Stimulated activated CD4-positive, alpha-beta T cell treated with anti-CD3 and anti-CD28 coated beads, Interleukin-4, amount 100 ng/mL, for 24 hours (primary cell): ENCODE measurements at regions not wholly inside any gene's neighbourhood (a gene's known extent, or its start where the extent isn't known, plus 50 kb on each side); places are given as distances from the start of the nearest gene placed in this dataset.
"Not testable (repeated sequence)": the region's sequence is repeated elsewhere in the genome, so short reads cannot be mapped to it uniquely, and the experiment has no call there.

Experiments
- DNase-seq: peaks from one replicate; pipeline ENCODE4 v3.0.0-alpha.2; 2020

- no peak for DNase-seq
Observed at GRCh38 chr1:164343189-164343588, 215.8 kb upstream of the PBX1 start.

GRCh38 chr1:164347980-164348379 lies 211.0 kb upstream of the PBX1 start:
- no peak for DNase-seq

GRCh38 chr1:164356511-164356910 lies 202.5 kb upstream of the PBX1 start:
- no peak for DNase-seq

GRCh38 chr1:164360265-164360664 lies 198.7 kb upstream of the PBX1 start:
- no peak for DNase-seq

DNA sequence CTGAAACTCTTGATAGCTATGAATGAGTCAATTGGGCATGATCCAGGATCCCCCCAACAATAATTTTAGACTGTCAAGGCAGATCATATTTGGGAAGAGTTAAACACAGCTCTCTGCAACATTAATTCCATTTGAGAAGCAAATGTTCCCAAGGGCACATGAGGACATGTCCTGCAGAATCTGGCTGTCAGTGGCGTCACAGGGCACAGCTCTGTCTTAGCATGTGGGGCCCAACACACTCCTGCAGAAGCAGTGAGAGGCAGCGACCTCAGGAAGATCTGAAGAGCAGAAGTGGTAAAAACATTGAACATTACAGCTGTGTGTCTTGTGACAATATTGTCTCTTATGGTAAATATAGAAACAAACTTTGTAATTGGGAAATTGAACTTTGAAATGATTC lies 197.1 kb upstream of the PBX1 start:
- no peak for DNase-seq

GRCh38 chr1:164363980-164364379 lies 195.0 kb upstream of the PBX1 start:
- DNase-seq, result no peak

DNA sequence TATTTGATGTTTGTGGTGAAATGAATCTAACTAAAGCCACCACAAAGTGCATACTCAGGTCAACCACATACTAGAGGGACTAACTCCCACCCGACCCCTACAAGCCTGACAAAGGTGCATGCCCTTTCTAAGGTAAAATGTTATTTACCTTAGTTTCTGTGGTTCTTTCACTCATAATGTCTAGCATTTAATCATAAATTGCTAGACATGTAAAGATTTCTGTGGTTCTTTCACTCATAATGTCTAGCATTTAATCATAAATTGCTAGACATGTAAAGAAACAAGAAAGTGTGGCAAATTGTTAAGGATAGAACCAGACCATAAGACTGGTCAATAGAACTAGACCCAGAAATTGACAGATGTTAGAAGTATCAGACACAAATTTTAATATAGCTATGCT lies 193.0 kb upstream of the PBX1 start:
- no peak for DNase-seq

- no peak for DNase-seq
Observed at GRCh38 chr1:164369698-164370365, 189.2 kb upstream of the PBX1 start.

DNA sequence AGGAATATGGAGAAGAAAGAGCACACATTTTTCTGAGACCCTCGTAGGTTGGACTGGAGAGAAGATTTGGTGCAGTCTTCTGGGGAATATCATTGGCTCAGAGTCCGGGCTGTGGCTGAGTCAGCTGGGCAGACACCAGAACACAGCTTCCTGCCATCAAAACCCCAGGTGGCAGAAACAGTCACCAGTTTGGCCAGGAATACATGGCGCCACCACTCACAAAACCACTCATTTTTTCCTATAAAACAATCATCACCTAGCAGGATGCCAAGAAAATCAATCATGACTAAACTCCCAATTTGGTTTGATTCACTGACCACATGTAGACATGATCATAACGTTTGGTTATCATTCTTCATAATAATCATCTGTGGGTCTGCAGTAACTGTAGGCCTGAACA lies 178.1 kb upstream of the PBX1 start:
- DNase-seq, result no peak

DNA sequence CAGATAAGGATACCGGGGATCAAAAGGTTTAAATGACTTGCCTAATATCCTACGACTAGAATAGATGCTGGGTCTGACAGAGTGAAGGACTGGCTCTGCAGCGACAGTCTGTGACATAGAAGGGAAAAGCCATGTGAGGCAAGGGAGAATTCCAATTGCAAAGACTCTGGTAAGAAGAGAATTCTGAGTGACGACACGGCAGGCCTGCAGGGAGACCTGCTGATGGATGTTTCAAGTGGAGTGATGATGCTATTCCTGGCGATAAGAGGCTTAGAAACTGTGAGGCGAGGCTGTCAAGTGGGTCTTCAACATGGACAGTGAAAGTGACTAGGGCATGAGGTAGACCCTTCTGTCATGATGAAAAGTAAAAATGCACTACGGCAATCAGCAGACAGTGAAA lies 176.6 kb upstream of the PBX1 start:
- DNase-seq, result no peak

DNA sequence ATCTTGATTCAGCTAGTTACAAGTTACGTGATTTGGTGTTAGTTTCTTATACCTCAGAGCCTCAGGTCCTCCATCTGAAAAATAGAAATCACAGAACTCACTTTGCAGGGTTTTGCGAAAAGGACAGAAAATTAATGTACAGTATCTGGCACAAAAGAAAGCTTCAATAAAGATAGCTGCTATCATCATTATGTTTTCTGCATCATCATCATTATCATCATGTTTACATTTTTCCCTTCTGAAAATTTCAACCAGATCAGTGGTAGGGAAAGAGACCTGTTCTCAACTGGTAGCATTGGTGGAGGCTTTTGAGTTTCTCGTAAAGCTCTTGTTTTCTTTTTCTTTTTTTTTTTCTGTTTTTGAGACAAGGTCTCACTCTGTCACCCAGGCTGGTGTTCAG lies 174.7 kb upstream of the PBX1 start:
- DNase-seq, result no peak

DNA sequence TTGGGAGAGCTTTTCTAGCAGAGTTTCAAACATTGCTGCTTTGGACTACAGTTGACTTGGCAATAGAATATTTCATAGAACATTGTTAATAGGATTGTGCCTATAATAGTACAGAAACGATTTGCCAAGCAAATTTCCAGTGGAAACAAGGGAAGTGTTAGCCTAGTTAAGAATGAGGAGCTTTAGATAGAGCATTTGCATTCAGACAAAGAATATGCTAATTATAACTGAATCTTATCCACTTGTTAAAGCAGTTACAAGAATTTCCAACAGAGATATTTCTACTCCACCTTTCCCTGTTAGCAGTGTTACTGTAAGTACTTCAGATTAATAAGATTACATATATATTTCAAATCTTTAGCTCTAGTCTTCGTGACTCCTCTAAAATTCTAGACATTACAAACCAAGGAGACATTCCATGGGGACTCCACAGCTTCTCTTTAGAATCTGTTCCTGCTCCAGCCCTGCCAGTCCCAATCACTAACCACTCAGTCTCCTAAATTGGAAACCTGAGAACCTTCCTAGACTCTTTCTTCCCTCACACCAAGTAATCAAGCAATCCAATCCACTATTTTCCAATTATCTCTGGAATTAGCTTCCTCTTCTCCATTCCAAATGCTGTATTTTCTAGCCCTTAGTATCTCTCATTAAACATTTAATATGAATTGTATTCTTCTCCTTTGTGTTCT lies 141.8 kb upstream of the PBX1 start:
- no peak for DNase-seq

DNA sequence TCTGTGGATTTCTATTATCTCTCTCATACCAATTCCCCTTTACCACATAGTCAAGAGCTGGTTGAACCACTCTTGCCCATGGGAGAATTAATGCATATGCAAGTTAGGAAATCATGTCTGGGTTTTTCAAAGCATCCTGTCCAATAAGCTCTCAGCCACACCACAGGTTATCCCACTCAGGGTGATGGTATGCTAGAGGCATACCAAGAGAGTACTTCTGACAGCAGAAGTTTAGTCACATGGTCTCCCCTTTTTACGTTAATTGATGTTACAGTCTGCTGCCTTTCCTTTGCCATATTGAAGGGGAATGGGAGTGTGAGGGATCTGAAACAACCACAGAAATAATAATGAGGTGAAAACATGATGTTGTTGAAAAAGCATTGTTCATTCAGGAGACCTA lies 135.8 kb upstream of the PBX1 start:
- DNase-seq, result no peak

DNA sequence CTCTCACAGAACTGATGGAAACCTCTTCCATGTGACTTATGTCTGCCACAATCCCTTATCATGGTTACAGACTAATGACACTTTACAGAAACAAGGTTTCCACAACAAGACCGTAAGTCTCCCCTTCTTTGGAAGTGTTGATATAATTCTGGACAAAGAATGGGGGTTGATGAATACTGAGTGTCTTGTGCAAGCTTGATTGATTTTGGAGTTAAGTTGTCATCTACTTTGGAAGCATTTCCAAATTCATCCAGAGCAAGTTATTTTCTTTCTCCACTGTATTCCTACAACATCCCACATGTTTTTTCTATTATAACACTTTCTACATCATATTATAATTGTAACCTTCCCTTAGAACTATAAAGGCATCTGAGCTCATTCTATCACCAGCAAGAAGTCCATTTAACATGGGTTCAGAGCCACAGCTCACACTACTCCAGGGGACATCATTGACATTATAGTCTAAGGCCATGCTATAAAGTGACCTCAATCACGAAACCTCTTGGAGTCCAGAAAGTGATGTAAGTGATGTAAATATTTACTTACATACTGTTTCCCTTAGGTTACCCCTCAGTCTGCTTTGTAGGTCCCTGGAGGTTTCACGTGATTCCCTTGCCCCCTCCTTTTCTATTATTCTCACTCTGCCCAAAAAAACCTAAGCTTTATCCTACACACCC lies 125.7 kb upstream of the PBX1 start:
- DNase-seq, result no peak

DNA sequence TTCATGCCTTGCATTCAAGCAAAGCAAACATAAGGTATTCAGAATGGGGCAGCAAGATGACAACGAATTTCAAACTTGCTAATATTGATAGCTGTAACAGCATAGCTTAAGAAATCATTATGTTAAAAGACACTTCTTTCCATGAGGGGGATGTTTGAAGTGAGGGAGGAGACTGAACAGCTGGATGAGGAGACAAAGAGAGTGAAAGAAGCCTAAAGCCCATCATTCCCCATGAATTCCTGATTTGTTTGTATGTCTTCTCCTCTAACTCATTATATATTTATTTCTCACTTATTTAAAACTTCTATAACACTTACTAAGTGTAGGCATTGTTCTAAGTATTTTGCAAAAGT lies 125.2 kb upstream of the PBX1 start:
- DNase-seq, result no peak

- DNase-seq, result no peak
Observed at GRCh38 chr1:164440232-164440631, 118.8 kb upstream of the PBX1 start.

GRCh38 chr1:164443166-164443565 lies 115.8 kb upstream of the PBX1 start:
- no peak for DNase-seq

DNA sequence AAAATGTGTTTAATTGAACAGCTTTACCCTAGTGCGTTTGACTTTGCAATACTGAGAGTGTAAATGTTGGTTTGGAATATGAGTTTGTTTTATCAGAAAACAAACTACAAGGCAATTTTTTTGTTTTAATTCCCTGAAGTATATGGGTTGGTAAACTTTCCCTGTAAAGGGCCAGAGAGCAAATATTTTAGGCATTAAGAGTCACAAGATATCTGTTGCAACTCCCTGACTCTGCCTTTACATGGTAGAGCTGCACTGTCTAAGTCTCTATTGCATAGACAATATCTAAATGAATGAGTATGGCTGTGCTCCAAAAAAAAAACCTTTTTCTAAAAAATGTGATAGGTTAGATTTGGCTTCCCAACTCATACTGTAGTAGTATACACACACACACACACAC lies 115.1 kb upstream of the PBX1 start:
- no peak for DNase-seq

- no peak for DNase-seq
Observed at GRCh38 chr1:164446020-164446419, 113.0 kb upstream of the PBX1 start.

- no peak for DNase-seq
Observed at GRCh38 chr1:164452549-164452948, 106.4 kb upstream of the PBX1 start.

GRCh38 chr1:164456272-164456671 lies 102.7 kb upstream of the PBX1 start:
- no peak for DNase-seq

GRCh38 chr1:164459176-164459575 lies 99.8 kb upstream of the PBX1 start:
- DNase-seq, result not testable (repeated sequence)

GRCh38 chr1:164466001-164466421 lies 93.0 kb upstream of the PBX1 start:
- DNase-seq, result no peak

DNA sequence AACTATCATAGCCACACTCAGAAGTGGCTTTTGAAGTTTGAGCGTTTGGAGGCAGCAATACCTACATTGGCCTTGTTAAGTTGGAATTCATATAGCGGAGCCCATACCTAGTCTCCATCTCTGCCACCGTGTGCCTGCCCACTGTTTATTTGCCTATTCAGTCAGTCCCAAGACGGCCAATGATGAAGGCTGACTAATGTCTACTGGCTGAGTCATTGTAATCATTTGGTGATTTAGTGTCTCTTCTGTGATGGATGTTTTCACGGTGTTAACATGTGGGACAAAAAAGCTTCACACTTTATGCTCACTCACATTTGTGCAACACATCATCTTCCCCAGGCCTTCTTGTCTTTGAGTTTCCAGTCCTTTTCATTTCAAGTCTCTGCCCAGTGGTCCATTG lies 92.6 kb upstream of the PBX1 start:
- no peak for DNase-seq

- no peak for DNase-seq
Observed at GRCh38 chr1:164470996-164471395, 88.0 kb upstream of the PBX1 start.
